CD4-positive, alpha-beta T cell treated with Interleukin-12 subunit alpha and Interleukin-12 subunit beta, for 1 hour (primary cell): ENCODE measurements at regions not wholly inside any gene's neighbourhood (a gene's known extent, or its start where the extent isn't known, plus 50 kb on each side); places are given as distances from the start of the nearest gene placed in this dataset.

Experiments used
- DNase-seq: peaks from one replicate; pipeline ENCODE4 v3.0.0-alpha.2; 2020

DNA sequence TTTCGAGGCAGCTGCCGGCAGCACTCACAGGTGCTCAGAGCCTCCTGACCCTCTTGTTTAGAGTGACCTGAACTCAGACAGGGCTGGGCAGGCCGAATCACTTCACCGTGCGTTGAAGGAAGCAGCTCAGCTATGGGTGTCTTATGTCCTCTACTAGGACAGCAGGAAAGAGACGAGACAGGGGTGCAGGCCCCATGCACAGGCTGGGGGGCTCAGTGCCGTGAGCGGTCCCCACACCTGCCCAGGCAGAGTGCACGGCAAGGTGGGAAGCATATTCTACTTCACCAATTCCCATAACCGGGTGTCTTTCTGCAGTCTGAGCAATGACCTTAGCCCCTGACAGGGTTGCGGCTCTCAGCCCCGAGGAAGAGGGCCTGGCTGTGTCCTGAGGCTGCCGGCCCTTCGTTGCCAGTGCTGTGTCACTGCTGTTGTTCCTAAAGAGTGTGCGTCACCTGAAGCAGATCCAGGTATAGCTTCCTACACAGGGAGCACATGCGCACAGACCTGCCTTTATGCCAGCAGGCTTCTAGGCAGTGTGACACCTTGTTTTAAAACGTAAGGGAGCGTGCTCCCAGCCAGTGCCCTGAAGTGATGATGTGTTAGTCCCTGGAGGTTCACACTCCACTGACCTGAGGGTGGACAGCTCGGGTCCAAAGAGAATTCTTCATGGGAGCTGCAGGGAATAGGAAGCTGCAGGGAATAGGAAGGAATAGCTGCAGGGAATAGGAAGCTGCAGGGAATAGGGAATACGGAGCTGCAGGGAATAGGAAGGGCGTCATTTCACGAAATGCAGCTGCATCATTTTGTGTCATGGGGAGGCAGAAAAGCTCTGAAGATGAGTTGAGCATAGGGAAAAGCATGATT is 207.9 kb upstream of the SALL3 start:
- no peak for DNase-seq

DNA sequence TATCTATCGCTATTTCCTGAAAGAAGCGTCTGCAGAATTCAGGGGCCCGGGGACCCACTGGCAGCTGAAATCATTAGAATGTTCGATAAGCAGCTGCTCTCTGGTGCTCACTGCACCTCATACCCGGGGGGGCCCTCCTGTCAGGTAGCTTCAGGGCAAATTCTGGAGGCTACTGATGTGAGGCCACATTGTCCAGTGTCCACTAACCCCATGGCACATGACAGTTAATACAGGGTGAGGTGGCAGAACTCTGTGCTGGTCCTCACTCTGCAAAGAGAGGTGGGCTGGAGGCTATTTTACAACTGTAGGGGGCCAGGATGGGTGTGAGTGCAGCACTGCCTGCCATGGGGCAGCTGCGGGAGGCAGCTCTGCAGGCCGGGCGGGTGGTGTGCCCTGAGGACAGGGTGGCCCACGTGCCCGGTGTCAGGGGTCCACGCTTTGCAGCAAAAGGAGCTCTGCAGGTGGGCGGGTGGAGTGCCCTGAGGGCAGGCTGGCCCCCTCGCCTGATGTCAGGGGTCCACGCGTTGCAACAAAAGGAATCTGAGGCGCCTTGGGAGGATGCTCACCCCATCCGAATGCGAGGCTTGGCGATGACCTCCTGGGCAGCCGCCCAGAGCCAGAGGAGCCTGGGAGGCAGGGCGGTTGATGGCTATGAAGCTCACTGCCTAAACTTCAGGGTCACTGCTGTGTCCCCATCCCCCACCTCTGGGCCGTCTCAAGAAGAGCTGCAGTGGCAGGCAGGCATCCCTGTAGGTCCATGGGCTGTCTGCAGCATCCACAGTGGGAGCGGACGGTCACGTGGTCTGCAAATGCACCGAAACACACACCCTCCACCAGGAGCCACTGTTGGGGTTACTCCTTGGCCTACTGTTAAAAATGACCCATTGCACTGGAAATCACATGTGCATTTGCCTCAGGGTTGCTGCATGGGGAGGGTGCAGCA is 207.0 kb upstream of the SALL3 start:
- no peak for DNase-seq

DNA sequence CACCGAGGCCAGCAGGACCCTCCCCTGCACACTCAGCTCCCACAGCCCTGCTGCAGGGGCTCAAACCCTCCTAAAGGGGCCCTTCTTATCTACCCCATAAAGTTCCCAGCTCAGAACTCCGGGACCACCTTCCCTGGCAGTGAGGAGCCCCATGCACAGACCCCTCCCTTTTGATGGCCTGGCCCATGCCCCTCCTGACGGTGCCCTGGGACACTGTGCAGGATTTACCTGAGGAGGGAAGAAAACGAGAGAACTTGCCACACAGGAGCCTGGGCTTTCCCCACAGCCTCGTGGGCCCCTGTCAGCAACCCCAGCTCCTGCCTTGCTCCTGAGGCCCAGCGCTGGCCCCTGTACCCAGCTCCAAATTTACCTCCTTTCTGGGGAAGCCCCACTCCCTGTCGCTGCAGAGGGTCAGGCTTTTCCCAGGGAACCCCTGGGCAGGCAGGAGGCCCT is 206.3 kb upstream of the SALL3 start:
- no peak for DNase-seq

DNA sequence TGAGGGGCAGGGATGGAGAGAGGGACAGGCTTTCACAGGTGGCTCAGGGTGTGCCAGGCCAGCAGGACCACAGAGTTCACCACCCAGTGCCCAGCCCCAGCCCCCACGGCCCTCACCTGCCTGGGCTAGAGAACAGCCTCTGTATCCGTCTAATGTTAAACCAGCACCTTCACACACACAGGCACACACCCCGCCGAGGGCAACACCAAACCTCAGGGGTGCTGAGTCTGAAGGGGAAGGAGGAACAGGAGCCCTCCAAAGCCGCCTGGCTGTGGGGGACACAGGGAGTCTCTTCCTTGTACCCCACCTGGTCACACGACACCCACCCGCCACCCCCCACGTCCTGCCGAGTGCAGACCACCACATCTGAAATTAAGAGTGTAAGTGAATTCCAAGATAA is 205.8 kb upstream of the SALL3 start:
- DNase-seq: no peak

DNA sequence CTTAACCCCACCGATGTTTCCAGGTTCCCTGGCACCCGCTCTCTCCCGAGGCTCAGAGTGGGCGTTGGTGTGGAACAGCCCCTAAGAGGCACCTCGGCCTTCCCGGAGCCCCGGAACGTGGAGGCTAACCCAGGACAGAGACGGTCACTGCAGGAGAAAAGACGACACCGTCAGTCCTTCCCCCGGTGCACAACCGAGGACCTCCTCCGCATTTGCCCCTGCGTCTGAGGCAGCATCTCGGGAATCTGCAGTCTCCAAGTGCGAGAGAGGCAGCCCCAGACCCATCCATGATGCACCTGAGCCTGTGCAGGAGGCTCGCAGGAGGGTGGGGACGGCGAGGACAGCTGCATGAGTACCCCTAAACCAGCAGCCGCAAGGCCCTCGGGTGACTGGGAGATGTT is 204.9 kb upstream of the SALL3 start:
- DNase-seq: no peak

DNA sequence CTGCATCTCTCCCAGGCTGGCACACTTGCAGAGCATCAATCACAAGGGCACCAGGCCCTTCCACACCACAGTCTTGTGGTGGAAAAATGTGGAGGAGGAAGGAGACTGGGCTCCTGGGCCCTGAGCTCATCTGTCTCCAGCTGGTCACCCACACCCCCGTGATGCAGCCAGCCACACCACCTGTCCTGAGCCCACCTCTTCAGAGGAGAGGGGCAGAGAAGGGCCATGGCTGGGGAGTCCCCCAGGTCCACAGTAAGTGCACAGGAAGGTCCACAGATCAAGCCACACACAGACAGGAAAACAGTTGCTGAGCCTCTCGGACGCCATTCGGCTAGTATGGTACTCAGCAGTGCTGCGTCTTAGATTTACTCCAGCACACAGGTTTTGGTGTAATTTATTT is 203.5 kb upstream of the SALL3 start:
- DNase-seq: no peak

DNA sequence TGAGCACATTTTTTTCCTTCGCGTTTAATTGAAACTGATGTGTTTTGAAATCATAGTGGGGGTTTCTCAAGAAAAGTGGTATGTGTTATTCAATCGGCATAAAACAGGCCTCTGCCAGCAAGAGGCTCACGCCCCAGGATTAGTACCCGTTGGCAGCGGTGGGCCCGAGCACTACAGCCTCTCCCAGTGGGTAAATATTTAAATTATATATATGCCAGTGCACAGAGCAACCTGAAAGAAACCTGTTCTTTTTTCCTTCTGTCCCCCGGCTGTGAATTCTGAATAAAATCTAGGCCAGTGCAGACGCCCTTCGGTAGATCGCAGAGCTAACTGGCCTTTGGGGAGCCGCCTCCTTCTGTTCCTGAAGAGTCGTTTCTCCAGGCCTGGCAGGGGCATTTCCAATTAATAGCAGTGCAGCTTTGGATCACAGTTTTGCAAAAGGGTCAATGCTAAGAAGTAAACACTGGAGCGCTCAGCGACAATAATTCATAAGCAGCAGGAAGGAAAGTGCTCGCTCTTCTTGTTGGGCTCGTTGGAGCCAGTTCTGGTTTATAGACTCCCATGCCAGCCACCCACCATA is 202.8 kb upstream of the SALL3 start:
- DNase-seq: no peak

DNA sequence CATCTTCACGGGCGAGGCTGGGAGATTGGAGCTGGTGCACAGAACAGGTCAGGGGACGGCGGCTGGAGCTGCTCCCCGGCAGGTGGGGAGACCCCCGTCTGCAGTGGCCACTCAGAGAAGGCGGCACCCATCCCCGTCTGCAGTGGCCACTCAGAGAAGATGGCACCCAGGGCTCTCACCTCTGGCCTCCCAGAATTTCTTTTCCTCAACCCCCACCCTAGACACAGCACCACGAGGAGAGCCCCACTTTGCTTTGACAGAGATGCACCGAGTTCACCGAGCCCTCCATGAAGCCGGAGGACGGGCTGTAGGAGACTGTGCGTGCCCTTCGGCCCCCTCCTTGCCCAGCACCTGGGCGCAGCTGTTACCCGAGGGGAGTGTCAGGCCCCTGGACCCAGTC is 201.6 kb upstream of the SALL3 start:
- DNase-seq: no peak

DNA sequence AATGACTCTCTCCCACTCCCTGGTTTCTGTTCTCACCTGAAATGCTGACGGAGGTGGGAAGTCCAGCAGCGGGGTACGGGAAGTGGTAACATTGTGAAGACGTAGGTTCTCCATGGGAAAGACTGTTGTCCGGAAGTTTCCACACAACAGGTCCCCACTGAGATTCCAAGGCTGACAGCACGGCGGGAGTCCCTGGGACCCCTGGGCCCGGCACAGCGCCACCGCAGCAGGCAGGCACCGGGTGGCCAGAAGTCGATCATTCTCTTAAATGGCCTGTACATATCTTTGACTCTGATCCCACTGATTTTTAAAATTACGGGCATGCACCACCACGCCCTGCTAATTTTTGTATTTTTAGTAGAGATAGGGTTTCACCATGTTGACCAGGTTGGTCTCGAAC is 201.0 kb upstream of the SALL3 start:
- DNase-seq: no peak

DNA sequence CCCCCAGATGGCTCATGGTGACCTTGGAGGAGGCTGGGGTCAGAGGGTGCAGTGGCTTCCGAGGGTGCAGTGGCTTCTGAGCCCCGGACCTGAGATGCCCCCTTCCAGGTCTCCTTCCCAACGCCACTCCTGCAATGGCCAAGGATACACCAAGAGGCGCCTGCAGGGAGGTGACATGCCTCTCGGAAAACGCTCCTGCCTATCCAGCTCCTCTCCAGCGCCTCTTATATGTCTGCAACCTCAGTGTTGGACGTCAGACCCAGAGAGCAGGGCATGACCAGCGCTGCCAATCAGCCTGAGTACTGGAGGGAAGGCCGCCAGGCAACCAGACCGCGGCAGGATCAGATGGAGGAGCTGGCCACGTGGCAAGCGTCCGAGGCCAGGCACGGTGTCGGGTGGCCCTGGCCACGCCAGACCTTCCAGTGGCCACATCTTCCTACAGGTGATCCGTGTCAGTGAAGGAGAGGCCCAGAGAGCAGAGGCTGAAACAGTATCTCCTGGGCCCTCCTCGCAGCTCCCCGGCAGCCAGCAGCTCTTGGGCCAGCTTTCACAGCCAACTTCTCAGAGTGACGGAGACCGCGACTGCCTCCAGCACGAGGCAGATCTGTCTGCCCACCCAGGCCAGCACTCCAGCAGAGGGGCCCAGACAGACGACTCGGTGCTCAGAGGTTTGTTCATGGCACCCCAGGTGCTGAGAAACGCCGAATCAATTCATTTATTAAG is 199.5 kb upstream of the SALL3 start:
- no peak for DNase-seq

DNA sequence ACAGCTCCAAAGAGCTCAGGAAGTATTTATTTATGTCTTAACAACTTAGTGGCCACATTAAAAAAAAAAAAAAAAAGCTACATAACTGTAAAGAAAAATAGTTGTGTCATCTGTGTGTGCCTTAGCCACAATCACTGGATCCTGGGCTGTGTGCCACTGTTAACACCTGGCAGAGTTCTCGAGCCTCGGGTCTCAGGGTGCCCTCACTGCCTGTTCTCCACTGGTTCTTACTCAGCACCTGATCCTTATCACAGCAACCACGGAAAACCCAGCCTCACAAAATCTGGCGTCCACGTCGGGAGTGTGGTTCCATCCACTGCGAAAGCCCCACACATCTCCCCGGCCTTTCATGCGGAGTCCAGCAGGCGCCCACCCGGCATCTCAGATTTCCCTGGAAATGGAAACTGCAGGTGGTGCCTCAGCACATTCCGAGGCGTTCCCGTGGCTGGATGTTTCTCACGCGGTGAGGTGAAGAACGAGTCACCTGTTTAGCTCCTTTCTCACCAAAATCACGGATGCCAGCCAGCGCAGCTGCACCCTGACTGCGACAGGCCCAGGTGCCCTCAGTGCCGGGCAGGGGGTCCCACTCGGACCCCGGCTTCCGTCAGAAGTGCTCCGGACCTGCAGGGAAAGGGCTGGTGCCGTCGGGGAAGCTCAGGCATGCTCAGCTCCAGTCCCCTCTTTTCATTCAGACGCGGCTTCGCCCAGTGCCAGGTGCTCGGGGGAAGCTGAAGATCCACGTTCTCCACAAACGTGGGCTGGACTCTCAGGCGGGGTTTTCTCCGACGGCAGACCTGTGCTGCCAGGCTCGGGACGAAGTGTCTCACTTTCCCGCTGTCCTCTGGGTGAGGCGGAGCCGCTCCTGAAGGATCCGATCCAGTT is 198.7 kb upstream of the SALL3 start:
- no peak for DNase-seq

DNA sequence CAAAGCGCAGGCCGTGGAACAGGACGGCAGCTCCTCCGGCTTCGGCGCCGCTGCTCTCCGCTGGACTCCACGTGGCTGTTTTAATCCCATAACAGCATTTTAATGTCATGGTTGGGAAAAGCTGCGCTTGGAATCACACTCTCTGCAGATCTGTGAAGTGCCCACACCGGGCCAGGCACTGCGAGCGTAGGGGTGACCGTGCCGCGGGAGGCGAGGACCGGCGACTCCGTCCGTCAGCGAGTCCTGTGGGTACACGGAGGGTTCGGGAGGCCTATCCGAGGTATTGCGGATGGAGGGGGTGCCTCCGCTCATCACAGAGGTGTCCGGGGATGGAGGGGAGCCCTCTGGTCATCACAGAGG is 198.0 kb upstream of the SALL3 start:
- DNase-seq: no peak

DNA sequence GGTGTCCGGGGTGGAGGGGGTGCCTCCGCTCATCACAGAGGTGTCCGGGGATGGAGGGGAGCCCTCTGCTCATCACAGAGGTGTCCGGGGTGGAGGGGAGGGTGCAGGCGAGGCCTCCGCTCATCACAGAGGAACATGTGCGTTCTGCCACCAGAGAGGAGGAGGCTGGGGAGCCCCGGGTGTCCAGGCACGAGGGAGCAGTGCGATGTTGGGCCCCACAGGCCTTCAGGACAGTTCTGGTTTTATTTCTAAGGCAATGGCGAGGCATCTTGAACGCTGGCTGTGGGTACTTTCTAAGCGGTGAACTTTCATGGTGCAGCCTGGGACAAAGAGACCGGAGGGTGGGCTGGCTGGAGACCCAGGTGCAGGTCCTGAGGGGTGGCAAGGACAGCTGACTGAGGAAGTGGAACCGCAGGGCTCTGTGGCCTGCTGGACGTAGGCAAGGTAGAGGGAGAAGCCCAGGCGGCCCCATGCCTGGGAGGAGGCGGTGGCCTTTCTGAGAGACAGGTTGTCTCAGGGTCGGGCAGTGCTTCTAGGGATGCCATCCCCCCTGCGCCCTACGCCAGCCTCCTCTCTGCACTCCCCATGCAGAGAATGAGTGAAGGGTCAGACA is 196.6 kb upstream of the SALL3 start:
- DNase-seq: no peak

DNA sequence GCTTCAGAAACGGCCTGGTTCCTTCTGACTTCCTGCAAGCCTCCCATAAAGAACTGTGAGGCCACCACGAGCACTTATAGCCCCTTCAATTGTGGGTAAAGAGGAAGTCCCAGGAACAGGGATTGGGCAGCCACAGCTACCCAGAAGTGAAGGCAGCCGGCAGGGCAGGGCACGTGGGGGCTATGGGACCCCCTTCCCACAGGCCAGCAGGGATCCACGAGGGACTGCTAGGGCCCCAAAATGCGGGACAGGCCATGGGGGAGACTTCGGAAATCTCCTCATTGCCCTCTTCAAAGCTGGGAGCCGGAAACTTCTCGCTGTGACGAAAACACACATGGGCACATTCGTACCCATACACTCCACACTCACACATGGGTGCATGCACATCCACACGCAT is 196.1 kb upstream of the SALL3 start:
- no peak for DNase-seq

DNA sequence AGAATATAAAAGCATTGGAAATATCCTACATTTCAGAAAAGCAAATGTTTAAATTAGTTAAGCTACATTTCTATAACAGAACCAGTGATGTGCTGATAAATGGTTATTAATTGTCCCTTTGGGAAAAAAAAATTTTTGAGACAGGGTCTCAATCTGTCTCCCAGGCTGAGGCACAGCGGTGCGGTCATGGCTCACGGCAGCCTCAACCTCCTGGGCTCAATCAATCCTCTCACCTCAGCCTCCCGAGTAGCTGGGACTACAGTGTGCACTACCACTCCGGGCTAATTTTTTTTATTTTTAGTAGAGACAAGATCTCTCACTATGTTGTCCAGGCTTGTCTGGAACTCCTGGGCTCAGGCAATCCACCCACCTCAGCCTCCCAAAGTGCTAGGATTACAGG is 194.8 kb upstream of the SALL3 start:
- no peak for DNase-seq

DNA sequence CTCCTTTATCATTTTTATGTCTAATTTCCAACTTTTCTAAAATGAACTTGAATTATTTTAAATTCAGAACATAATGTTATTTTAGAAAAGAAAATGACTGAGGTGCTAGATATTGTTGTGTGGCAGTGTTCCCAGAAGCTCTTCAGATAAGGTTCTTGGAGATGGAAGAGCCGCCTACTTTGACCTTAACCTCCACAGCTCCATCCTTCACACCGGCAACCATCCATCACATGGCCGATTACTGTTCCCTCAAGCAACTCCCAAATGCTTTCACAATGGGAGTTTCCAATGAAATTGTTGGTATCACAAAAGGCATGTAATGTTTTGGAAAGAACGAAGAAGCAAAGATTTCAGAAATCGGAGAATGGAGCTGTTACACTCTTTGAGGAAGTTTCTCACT is 193.9 kb upstream of the SALL3 start:
- no peak for DNase-seq

DNA sequence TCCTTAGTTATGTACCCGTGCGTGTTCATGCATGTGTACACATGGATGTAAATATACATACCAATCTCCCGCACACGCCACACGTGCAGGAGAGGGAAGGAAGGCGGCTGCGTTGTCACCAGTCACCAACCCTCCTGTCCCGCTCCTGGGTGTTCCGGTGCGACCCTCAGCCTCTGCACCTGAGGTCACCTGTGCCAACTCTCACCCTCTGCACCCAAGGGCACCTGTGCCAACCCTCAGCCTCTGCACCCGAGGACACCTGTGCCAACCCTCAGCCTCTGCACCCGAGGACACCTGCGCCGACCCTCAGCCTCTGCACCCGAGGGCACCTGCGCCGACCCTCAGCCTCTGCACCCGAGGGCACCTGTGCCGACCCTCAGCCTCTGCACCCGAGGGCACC is 192.8 kb upstream of the SALL3 start:
- DNase-seq: no peak

DNA sequence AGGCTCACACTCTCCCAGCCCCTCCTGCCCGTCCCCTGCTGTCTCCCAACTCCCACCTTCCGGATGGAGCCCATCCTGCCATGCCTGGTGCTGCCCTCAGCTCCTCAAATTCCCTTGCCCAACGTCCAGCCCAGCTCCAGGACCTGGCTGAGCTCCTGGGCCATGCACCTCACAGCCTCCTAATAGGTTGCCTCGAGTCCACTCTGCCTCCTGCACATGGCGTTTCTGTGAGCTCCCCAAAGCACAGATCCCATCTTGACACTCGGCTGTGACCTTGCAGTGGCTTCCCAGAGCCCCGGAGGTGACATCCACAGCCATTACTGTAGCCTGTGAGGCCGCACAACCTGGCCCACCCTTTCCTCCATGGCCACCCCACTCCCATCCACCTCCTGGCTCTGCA is 191.9 kb upstream of the SALL3 start:
- no peak for DNase-seq

DNA sequence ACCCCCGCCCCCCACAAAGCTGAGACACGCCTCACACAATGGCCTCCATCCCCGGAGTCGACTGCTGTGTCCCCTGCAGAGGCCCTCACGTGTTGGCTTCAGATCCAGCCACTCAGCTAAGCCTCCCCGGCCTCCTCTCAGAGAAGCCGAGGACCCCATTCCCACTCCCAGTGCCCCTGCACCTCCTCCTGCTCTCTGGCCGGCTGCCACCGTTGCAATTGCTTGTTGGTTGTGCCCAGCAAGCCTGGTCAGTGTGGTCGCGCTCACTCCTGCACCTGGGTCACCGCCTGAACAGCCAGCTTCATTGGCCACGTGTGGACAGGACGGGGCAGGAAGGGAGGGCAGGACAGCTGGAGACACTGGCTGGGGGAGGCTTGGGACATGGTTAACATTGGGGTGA is 191.5 kb upstream of the SALL3 start:
- no peak for DNase-seq

DNA sequence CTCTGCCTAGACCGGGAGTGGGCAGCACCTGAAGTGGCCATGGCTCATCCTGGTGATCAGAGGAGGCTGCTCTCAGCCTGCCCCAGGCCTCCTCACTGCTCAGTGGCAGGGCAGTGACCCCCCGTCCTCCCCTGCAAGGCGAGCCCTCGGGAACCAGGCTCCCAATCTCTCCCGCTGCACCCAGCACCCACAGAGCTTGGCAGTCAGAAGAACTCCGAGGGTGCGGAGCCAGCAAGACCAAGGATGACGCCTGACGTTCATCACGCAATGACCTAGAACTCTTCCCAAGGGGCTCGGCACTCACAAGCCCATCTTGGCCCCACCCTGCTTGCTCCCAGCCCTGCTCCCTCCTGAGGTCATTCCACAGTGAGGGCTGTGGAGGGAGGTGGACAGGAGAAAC is 189.8 kb upstream of the SALL3 start:
- DNase-seq: no peak

DNA sequence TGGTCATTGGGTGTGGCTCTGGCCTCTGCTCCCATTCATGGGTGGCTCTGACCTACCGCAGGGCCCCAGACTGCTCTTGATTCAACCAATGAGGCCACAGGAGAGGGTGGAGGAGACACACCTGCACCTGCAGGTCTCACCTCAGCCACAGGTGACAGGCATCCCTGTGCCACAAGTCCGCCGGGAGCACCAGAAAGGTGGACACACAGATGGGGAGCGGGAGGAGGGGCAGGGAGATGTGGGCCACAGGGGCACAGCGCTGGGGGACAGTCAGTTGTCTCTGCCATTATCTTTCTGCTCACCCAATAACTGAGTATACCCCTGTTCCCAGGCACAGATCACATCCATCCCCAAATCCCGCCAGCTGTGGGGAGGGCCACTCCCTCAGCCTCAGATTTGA is 189.1 kb upstream of the SALL3 start:
- DNase-seq: no peak

DNA sequence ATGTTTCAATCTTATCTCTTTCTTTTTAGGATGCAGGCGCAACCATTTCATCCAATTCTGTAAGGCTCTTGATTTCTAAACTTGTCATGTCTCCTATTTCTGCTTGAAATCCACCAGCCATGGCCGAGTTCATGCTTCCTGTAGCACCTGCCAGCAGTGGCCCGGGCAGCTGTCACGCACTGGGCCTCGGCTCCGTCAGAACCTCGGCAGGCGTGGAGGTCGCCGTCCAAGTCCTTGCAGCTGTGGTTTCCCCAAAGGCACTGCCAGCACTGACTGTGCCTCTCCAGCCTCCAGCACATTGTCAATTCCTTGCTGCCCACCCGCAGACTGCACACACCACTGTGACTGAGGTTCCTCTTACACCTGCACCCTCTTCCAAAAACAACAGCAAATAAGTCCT is 188.7 kb upstream of the SALL3 start:
- DNase-seq: no peak
